Ishikawa (cell line): ENCODE measurements at regions not wholly inside any gene's neighbourhood (a gene's known extent, or its start where the extent isn't known, plus 50 kb on each side); places are given as distances from the start of the nearest gene placed in this dataset.

Experiments used
- CEBPB ChIP-seq: IDR thresholded peaks from 2 replicates; pipeline ENCODE4 v1.6.1; 2012
- CREB1 ChIP-seq: IDR thresholded peaks from 2 replicates; pipeline ENCODE4 v1.6.1; 2012; ENCODE audit warnings: low read depth
- EGR1 ChIP-seq: IDR thresholded peaks from 2 replicates; pipeline ENCODE4 v1.6.1; 2012
- EP300 ChIP-seq: IDR thresholded peaks from 2 replicates; pipeline ENCODE4 v1.6.1; 2012; ENCODE audit warnings: borderline replicate concordance
- FOXM1 ChIP-seq: IDR thresholded peaks from 2 replicates; pipeline ENCODE4 v1.6.1; 2012; ENCODE audit warnings: low read depth, borderline replicate concordance
- MAX ChIP-seq: IDR thresholded peaks from 2 replicates; pipeline ENCODE4 v1.6.1; 2012
- NFIC ChIP-seq: IDR thresholded peaks from 2 replicates; pipeline ENCODE4 v1.6.1; 2012
- RAD21 ChIP-seq: IDR thresholded peaks from 2 replicates; pipeline ENCODE4 v1.6.1; 2012; ENCODE audit warnings: low read depth
- REST ChIP-seq: IDR thresholded peaks from 2 replicates; pipeline ENCODE4 v1.6.1; 2012; ENCODE audit warnings: low read depth, mild to moderate bottlenecking
- TAF1 ChIP-seq: IDR thresholded peaks from 2 replicates; pipeline ENCODE4 v1.6.1; 2012; ENCODE audit warnings: low read depth, mild to moderate bottlenecking
- TCF12 ChIP-seq: IDR thresholded peaks from 2 replicates; pipeline ENCODE4 v1.6.1; 2012; ENCODE audit warnings: low read depth
- TEAD4 ChIP-seq: IDR thresholded peaks from 2 replicates; pipeline ENCODE4 v1.6.1; 2012
- USF1 ChIP-seq: IDR thresholded peaks from 2 replicates; pipeline ENCODE4 v1.6.1; 2012
- YY1 ChIP-seq: IDR thresholded peaks from 2 replicates; pipeline ENCODE4 v1.6.1; 2012; ENCODE audit warnings: low read depth
- ZBTB7A ChIP-seq: IDR thresholded peaks from 2 replicates; pipeline ENCODE4 v1.6.1; 2012; ENCODE audit warnings: low read depth

GRCh38 chr4:13933191-13933590, 305.7 kb upstream of the BOD1L1 start:
- TF ChIP-seq CEBPB (no peak), TAF1 (no peak), REST (no peak), FOXM1 (no peak), CREB1 (no peak), EGR1 (no peak), USF1 (no peak), RAD21 (no peak), TEAD4 (no peak), YY1 (no peak)

GRCh38 chr4:13938299-13938698, 310.8 kb upstream of the BOD1L1 start:
- TF ChIP-seq EP300 (no peak), REST (no peak), FOXM1 (no peak), NFIC (no peak), TAF1 (no peak), RAD21 (no peak)

GRCh38 chr4:13940921-13941320, 313.4 kb upstream of the BOD1L1 start:
- no peak for TF ChIP-seq EGR1
- TF ChIP-seq REST: no peak
- no peak for TF ChIP-seq EP300
- TF ChIP-seq TAF1: no peak

GRCh38 chr4:13942977-13943376, 315.5 kb upstream of the BOD1L1 start:
- TF ChIP-seq ZBTB7A (no peak), FOXM1 (no peak), EP300 (no peak), USF1 (no peak), TAF1 (no peak), YY1 (no peak), CEBPB (no peak)

GRCh38 chr4:13944095-13944511, 316.6 kb upstream of the BOD1L1 start:
- no peak for TF ChIP-seq TEAD4
- TF ChIP-seq USF1: no peak
- TF ChIP-seq YY1: no peak
- no peak for TF ChIP-seq REST
- TF ChIP-seq CREB1: no peak
- no peak for TF ChIP-seq RAD21
- TF ChIP-seq TAF1: no peak
- TF ChIP-seq TCF12: no peak
- no peak for TF ChIP-seq CEBPB
- no peak for TF ChIP-seq EGR1
- no peak for TF ChIP-seq ZBTB7A
- TF ChIP-seq NFIC: no peak
- no peak for TF ChIP-seq MAX
- no peak for TF ChIP-seq FOXM1
